SIG-M5 (cell line): ENCODE measurements at regions not wholly inside any gene's neighbourhood (a gene's known extent, or its start where the extent isn't known, plus 50 kb on each side); places are given as distances from the start of the nearest gene placed in this dataset.

Experiments used
- DNase-seq: peaks from one replicate; lab custom pipeline; 2025; lab: John Stamatoyannopoulos, UW

- DNase-seq = no peak
Observed at GRCh38 chr13:58792854-58793253, 1161.3 kb downstream of the PCDH17 start.

GRCh38 chr13:58795715-58796114, 1164.2 kb downstream of the PCDH17 start:
- no peak for DNase-seq

- no peak for DNase-seq
Observed at GRCh38 chr13:58804832-58805231, 1173.3 kb downstream of the PCDH17 start.

GRCh38 chr13:58806401-58806800, 1174.9 kb downstream of the PCDH17 start:
- DNase-seq = no peak

- no peak for DNase-seq
Observed at GRCh38 chr13:58823701-58824100, 1192.2 kb downstream of the PCDH17 start.

- no peak for DNase-seq
Observed at GRCh38 chr13:58827904-58828303, 1196.4 kb downstream of the PCDH17 start.

- no peak for DNase-seq
Observed at GRCh38 chr13:58830841-58831240, 1199.3 kb downstream of the PCDH17 start.

GRCh38 chr13:58838615-58839014, 1207.1 kb downstream of the PCDH17 start:
- DNase-seq = no peak

GRCh38 chr13:58843071-58843470, 1211.5 kb downstream of the PCDH17 start:
- DNase-seq = no peak

- DNase-seq = no peak
Observed at GRCh38 chr13:58843567-58843966, 1212.0 kb downstream of the PCDH17 start.

GRCh38 chr13:58850161-58850560, 1218.6 kb downstream of the PCDH17 start:
- no peak for DNase-seq

- DNase-seq = no peak
Observed at GRCh38 chr13:58852076-58852475, 1220.5 kb downstream of the PCDH17 start.

- DNase-seq = no peak
Observed at GRCh38 chr13:58855283-58855682, 1223.7 kb downstream of the PCDH17 start.

- DNase-seq = no peak
Observed at GRCh38 chr13:58858870-58859371, 1227.4 kb downstream of the PCDH17 start.

- no peak for DNase-seq
Observed at GRCh38 chr13:58865286-58865685, 1233.7 kb downstream of the PCDH17 start.

GRCh38 chr13:58869566-58869965, 1238.0 kb downstream of the PCDH17 start:
- DNase-seq = no peak

GRCh38 chr13:58876473-58876872, 1244.9 kb downstream of the PCDH17 start:
- no peak for DNase-seq

- no peak for DNase-seq
Observed at GRCh38 chr13:58879114-58879513, 1247.6 kb downstream of the PCDH17 start.

- no peak for DNase-seq
Observed at GRCh38 chr13:58882516-58882915, 1251.0 kb downstream of the PCDH17 start.

- DNase-seq = no peak
Observed at GRCh38 chr13:58883405-58883804, 1251.9 kb downstream of the PCDH17 start.

- DNase-seq = no peak
Observed at GRCh38 chr13:58884353-58885209, 1253.0 kb downstream of the PCDH17 start.

- DNase-seq = no peak
Observed at GRCh38 chr13:58889474-58889873, 1257.9 kb downstream of the PCDH17 start.

- no peak for DNase-seq
Observed at GRCh38 chr13:58893396-58893795, 1261.9 kb downstream of the PCDH17 start.
